HepG2 (cell line): ENCODE measurements at regions not wholly inside any gene's neighbourhood (a gene's known extent, or its start where the extent isn't known, plus 50 kb on each side); places are given as distances from the start of the nearest gene placed in this dataset.

ENCODE experiments used
- ATAC-seq: fragments of 200-7000 bp; cut with Tn5 transposase; 3 replicates; pipeline ENCODE4 v1.9.1; 2020; ENCODE audit warnings: mild to moderate bottlenecking, moderate library complexity
- BruUV-seq: library from RNA; stranded (reverse); fragments of 400-500 nt; replicated peaks from 2 replicates; lab custom pipeline; 2021; lab: Mats Ljungman, UMichigan
- CTCF ChIA-PET: fragments of 300-600 bp; formaldehyde crosslinking; extraction: SDS; loops from one replicate; lab custom pipeline; 2021; ENCODE audit warnings: low total read pairs, inconsistent platforms, low intra/inter-chr PET ratio; lab: Yijun Ruan, JAX
- POLR2A ChIA-PET: fragments of 350-600 bp; sonication (Branson Sonifier 250); formaldehyde crosslinking; loops from one replicate; lab custom pipeline; 2020; ENCODE audit warnings: antibody characterized with exemption, inconsistent platforms; lab: Yijun Ruan, JAX
- DNase-seq: peaks from one replicate; pipeline ENCODE4 v3.0.0-alpha.2; 2015; ENCODE audit warnings: low spot score
- FAIRE-seq: peaks from 3 replicates; lab custom pipeline; 2011; peaks lifted over from hg19 to GRCh38; lab: Jason Lieb, UNC
- H2AFZ ChIP-seq: one replicate; pipeline ENCODE4 v1.6.1; 2011; ENCODE audit warnings: low read length, inconsistent platforms
- H3K27ac ChIP-seq: fragments of 300-600 bp; 3 replicates; pipeline ENCODE4 v1.8.0; 2011; ENCODE audit warnings: mixed run types, mild to moderate bottlenecking, mixed read lengths, low read length, inconsistent platforms; ENCODE audit not compliant: insufficient read depth; ENCODE audit errors: extremely low read length
- H3K27me3 ChIP-seq, 2 experiments: fragments of 200-600 bp in 1 of 2; 2 replicates in 1 of 2; 3 replicates in 1 of 2; pipeline versions ENCODE4 v1.6.0 to v1.8.0; 2011; ENCODE audit warnings: low read length in 2 of 2, mild to moderate bottlenecking in 2 of 2, moderate library complexity in 2 of 2, inconsistent platforms in 1 of 2; ENCODE audit not compliant: insufficient read depth in 2 of 2, control insufficient read depth in 1 of 2
- H3K36me3 ChIP-seq, 2 experiments: fragments of 200-600 bp in 1 of 2; replicated peaks in 1 of 2; 2 replicates in 1 of 2; 3 replicates in 1 of 2; pipeline versions ENCODE4 v1.5.1 to v1.8.0; 2011; ENCODE audit warnings: low read length in 2 of 2, inconsistent platforms in 1 of 2; ENCODE audit not compliant: insufficient read depth in 2 of 2, control insufficient read depth in 1 of 2
- H3K4me1 ChIP-seq: 2 replicates; pipeline ENCODE4 v1.5.1; 2012; ENCODE audit warnings: low read length, inconsistent platforms; ENCODE audit not compliant: insufficient read depth
- H3K4me2 ChIP-seq: 2 replicates; pipeline ENCODE4 v1.6.0; 2011; ENCODE audit warnings: low read depth, low read length, inconsistent platforms
- H3K4me3 ChIP-seq, 3 experiments: fragments of 200-600 bp in 1 of 3; sonication (generic), shearing (Covaris generic) in 1 of 3; replicated peaks in 1 of 3; 2 replicates each; pipeline ENCODE4 v1.5.1; 2011 to 2016; ENCODE audit warnings: low read length in 3 of 3, inconsistent platforms in 2 of 3, low read depth in 2 of 3, mild to moderate bottlenecking in 2 of 3, control low read depth in 1 of 3, mixed read lengths in 1 of 3; ENCODE audit not compliant: insufficient read depth in 1 of 3
- H3K79me2 ChIP-seq: one replicate; pipeline ENCODE4 v1.6.1; 2011; ENCODE audit warnings: low read length, inconsistent platforms; ENCODE audit not compliant: insufficient read depth
- H3K9ac ChIP-seq: 2 replicates; pipeline ENCODE4 v1.6.0; 2011; ENCODE audit warnings: mild to moderate bottlenecking, low read depth, low read length, inconsistent platforms; ENCODE audit not compliant: insufficient read depth
- H3K9me3 ChIP-seq: 2 replicates; pipeline ENCODE4 v1.5.1; 2012; ENCODE audit warnings: mild to moderate bottlenecking, low read length
- H4K20me1 ChIP-seq: 2 replicates; pipeline ENCODE4 v1.6.0; 2011; ENCODE audit warnings: inconsistent platforms, mild to moderate bottlenecking, low read length, moderate library complexity; ENCODE audit not compliant: insufficient read depth
- CBX5 ChIP-seq: sonication (generic); formaldehyde crosslinking; IDR thresholded peaks from 2 replicates; pipeline ENCODE4 v1.4.0; 2020; ENCODE audit warnings: missing genetic modification reagents, borderline replicate concordance
- ELF4 ChIP-seq: sonication (generic); formaldehyde crosslinking; IDR thresholded peaks from 2 replicates; pipeline ENCODE4 v1.5.0; 2020; ENCODE audit warnings: missing genetic modification reagents, mild to moderate bottlenecking, moderate library complexity, borderline replicate concordance
- FOXP4 ChIP-seq: sonication (generic); formaldehyde crosslinking; IDR thresholded peaks from 2 replicates; pipeline ENCODE4 v1.4.0; 2020; ENCODE audit warnings: missing genetic modification reagents
- NR2F1 ChIP-seq, 2 experiments: fragments of 450-650 bp in 1 of 2; formaldehyde crosslinking in 1 of 2; IDR thresholded peaks; 2 replicates each; pipeline versions ENCODE4 v1.5.0 to v1.6.1; 2016 to 2020; ENCODE audit warnings: mild to moderate bottlenecking in 1 of 2, missing compliant biosample characterization in 1 of 2, missing genetic modification reagents in 1 of 2, moderate library complexity in 1 of 2
- PLRG1 ChIP-seq: fragments of 450-650 bp; conservative IDR thresholded peaks from 2 replicates; pipeline ENCODE4 v1.6.1; 2016
- ZBED4 ChIP-seq: sonication (generic); formaldehyde crosslinking; IDR thresholded peaks from 2 replicates; pipeline ENCODE4 v1.4.0; 2020; ENCODE audit warnings: missing genetic modification reagents, borderline replicate concordance
- ZFP36L2 ChIP-seq: sonication (generic); formaldehyde crosslinking; IDR thresholded peaks from 2 replicates; pipeline ENCODE4 v1.4.0; 2020; ENCODE audit warnings: missing genetic modification reagents
- ZNF33A ChIP-seq: sonication (generic); formaldehyde crosslinking; IDR thresholded peaks from 2 replicates; pipeline ENCODE4 v1.5.1; 2020; ENCODE audit warnings: missing genetic modification reagents, mild to moderate bottlenecking, moderate library complexity, borderline replicate concordance
- ZNF44 ChIP-seq: sonication (generic); formaldehyde crosslinking; IDR thresholded peaks from 2 replicates; pipeline ENCODE4 v1.5.1; 2020; ENCODE audit warnings: mild to moderate bottlenecking, missing genetic modification reagents
- WGBS: methylation state at CpG from one replicate; pipeline ENCODE4 v1.1.6; 2017; ENCODE audit warnings: low lambda C conversion rate; 5-methylcytosine and 5-hydroxymethylcytosine counted together
- in situ Hi-C: cut with HindIII; loops from 2 replicates; pipeline ENCODE4 v1.10.0; 2017; ENCODE audit warnings: low pct_unique_long_range_greater_than_20kb; ENCODE audit not compliant: extremely low pct_ligation_motif_present
- intact Hi-C: fragments of 100-400 bp; cut with micrococcal nuclease; formaldehyde crosslinking; loops from one replicate; pipeline ENCODE4 v1.10.0; 2022; ENCODE audit not compliant: unreplicated experiment
- TF ChIP-seq, protein P1 (sequence below): sonication (generic); formaldehyde crosslinking; IDR thresholded peaks from 2 replicates; pipeline ENCODE4 v1.4.0; 2020; ENCODE audit warnings: mild to moderate bottlenecking, missing genetic modification reagents
- TF ChIP-seq, protein P2 (sequence below): sonication (generic); formaldehyde crosslinking; IDR thresholded peaks from 2 replicates; pipeline ENCODE4 v1.8.1; 2023; ENCODE audit warnings: mild to moderate bottlenecking, missing genetic modification reagents, borderline replicate concordance

GRCh38 chr2:2805263-2805662 is 474.2 kb upstream of the MYT1L start (continued):
- TF ChIP-seq, protein P1, sequence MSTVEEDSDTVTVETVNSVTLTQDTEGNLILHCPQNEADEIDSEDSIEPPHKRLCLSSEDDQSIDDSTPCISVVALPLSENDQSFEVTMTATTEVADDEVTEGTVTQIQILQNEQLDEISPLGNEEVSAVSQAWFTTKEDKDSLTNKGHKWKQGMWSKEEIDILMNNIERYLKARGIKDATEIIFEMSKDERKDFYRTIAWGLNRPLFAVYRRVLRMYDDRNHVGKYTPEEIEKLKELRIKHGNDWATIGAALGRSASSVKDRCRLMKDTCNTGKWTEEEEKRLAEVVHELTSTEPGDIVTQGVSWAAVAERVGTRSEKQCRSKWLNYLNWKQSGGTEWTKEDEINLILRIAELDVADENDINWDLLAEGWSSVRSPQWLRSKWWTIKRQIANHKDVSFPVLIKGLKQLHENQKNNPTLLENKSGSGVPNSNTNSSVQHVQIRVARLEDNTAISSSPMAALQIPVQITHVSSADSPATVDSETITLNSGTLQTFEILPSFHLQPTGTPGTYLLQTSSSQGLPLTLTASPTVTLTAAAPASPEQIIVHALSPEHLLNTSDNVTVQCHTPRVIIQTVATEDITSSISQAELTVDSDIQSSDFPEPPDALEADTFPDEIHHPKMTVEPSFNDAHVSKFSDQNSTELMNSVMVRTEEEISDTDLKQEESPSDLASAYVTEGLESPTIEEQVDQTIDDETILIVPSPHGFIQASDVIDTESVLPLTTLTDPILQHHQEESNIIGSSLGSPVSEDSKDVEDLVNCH (CRISPR knock-in tag), result no peak
- TF ChIP-seq CBX5 (CRISPR knock-in tag), result no peak

DNA sequence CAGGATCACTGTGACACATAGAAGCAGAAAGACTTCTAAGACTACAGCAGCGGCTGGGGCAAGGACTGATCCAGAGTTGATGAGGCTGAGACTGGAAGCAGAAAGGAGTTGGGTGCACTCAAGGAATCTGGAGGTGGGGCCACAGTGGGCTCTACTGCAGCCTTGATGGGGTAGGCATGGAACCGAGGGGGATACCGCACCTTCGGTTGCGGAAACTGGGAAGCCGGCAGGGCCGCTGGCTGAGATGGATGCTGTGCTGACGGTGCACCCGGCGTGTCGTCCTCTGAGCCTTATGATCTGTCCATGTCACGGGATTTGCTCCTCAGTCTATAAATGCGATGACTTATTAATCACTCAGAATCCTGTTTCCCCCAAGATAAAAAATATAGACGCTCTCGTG is 473.5 kb upstream of the MYT1L start:
- intact Hi-C loops, result no loop called here
- Histone ChIP-seq H3K4me3 (no peak overlapping the region), H3K27me3 (peaks cover 3 to 29% of the 10 kb centered on the region in 2 experiments; a peak in 3 of 5 replicates), H3K79me2 (no peaks in the 10 kb centered on the region), H3K4me2 (no peak overlapping the region), H3K4me1 (no peaks in the 10 kb centered on the region), H2AFZ (no peak overlapping the region), H3K27ac (no peak overlapping the region), H3K9ac (no peak overlapping the region), H3K36me3 (no peaks in the 10 kb centered on the region), H4K20me1 (no peaks in the 10 kb centered on the region), H3K9me3 (no peaks in the 10 kb centered on the region)
- CTCF ChIA-PET, result no interaction called here
- no peak for DNase-seq
- no peak for ATAC-seq
- WGBS, result 53% methylated on average over 15 of the region's 15 CpGs
- in situ Hi-C loops, result no loop called here
- no TSS peak for BruUV-seq
- POLR2A ChIA-PET, result no interaction called here
- no peak for FAIRE-seq
- TF ChIP-seq ZBED4 (CRISPR knock-in tag) (no peak), PLRG1 (no peak), ZNF44 (CRISPR knock-in tag) (no peak), FOXP4 (CRISPR knock-in tag) (no peak), ELF4 (CRISPR knock-in tag) (no peak), NR2F1 (CRISPR knock-in tag; IDR thresholded peaks at IDR 0.05) (no peak), ZNF33A (CRISPR knock-in tag) (no peak), ZFP36L2 (CRISPR knock-in tag) (no peak)
- TF ChIP-seq, protein P2, sequence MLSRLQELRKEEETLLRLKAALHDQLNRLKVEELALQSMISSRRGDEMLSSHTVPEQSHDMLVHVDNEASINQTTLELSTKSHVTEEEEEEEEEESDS (CRISPR knock-in tag), result no peak
